Liver (tissue), 3 donors: ENCODE measurements at regions not wholly inside any gene's neighbourhood (a gene's known extent, or its start where the extent isn't known, plus 50 kb on each side); places are given as distances from the start of the nearest gene placed in this dataset.

Experiments
- FOXA1 ChIP-seq: IDR thresholded peaks from 2 replicates; pipeline ENCODE4 v1.6.1; 2016; ENCODE audit warnings: antibody characterized with exemption
- TAF1 ChIP-seq: conservative IDR thresholded peaks from 2 replicates; pipeline ENCODE4 v1.6.1; 2016; ENCODE audit warnings: antibody characterized with exemption, mild to moderate bottlenecking
- YY1 ChIP-seq: IDR thresholded peaks from 2 replicates; pipeline ENCODE4 v1.6.1; 2016; ENCODE audit warnings: antibody characterized with exemption, mild to moderate bottlenecking
- TF ChIP-seq, protein P1 (sequence below): fragments of 150-350 bp; IDR thresholded peaks from 2 replicates; pipeline ENCODE4 v1.5.1; 2017; ENCODE audit warnings: improper control_type of control experiment, low read depth, low read length; ENCODE audit not compliant: missing input control
- donor health status: healthy.
- donor health status: healthy.

DNA sequence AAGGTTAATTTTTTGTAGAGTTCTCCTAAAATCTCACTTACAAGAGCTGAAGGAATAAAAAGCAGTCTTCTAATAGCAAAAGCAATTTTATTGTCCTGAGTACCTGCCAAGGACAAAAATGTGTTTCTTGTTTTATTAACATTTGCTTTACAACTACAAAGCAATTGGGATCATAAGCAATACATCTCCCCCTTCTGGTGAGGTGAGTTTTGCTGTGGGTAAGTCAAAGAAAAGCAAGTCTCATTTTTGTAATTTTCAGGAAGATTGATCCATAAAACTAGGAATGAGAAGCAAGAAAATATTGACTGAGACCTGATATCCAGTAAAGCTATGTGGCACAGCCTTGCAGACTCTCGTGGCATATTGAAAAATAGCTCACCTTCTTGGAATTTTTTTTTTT lies 2162.7 kb downstream of the NCAM2 start:
- TF ChIP-seq YY1 (no peak), TAF1 (no peak), FOXA1 (no peak)
- TF ChIP-seq, protein P1, sequence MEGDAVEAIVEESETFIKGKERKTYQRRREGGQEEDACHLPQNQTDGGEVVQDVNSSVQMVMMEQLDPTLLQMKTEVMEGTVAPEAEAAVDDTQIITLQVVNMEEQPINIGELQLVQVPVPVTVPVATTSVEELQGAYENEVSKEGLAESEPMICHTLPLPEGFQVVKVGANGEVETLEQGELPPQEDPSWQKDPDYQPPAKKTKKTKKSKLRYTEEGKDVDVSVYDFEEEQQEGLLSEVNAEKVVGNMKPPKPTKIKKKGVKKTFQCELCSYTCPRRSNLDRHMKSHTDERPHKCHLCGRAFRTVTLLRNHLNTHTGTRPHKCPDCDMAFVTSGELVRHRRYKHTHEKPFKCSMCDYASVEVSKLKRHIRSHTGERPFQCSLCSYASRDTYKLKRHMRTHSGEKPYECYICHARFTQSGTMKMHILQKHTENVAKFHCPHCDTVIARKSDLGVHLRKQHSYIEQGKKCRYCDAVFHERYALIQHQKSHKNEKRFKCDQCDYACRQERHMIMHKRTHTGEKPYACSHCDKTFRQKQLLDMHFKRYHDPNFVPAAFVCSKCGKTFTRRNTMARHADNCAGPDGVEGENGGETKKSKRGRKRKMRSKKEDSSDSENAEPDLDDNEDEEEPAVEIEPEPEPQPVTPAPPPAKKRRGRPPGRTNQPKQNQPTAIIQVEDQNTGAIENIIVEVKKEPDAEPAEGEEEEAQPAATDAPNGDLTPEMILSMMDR: no peak
